HEK293 (cell line): ENCODE measurements at regions not wholly inside any gene's neighbourhood (a gene's known extent, or its start where the extent isn't known, plus 50 kb on each side); places are given as distances from the start of the nearest gene placed in this dataset.

Experiments
- SALL2 ChIP-seq: fragments of 450-650 bp; formaldehyde crosslinking; IDR thresholded peaks from 2 replicates; pipeline ENCODE4 v1.5.0; 2017; ENCODE audit warnings: missing biosample characterization, mild to moderate bottlenecking, missing genetic modification characterization, borderline replicate concordance
- ZBTB48 ChIP-seq: fragments of 450-650 bp; formaldehyde crosslinking; IDR thresholded peaks from 2 replicates; pipeline ENCODE4 v1.5.1; 2016; ENCODE audit warnings: missing biosample characterization, missing genetic modification characterization
- ZNF24 ChIP-seq: fragments of 450-650 bp; formaldehyde crosslinking; IDR thresholded peaks from 2 replicates; pipeline ENCODE4 v1.5.1; 2016; ENCODE audit warnings: missing biosample characterization, missing genetic modification characterization
- ZNF704 ChIP-seq: fragments of 450-650 bp; formaldehyde crosslinking; IDR thresholded peaks from 2 replicates; pipeline ENCODE4 v1.5.1; 2016; ENCODE audit warnings: missing biosample characterization, missing genetic modification characterization
- ZNF791 ChIP-seq: fragments of 450-650 bp; formaldehyde crosslinking; IDR thresholded peaks from 2 replicates; pipeline ENCODE4 v1.5.1; 2016; ENCODE audit warnings: missing biosample characterization, missing genetic modification characterization
- ZSCAN30 ChIP-seq: fragments of 450-650 bp; IDR thresholded peaks from 2 replicates; pipeline ENCODE4 v1.5.1; 2018; ENCODE audit warnings: missing biosample characterization, mild to moderate bottlenecking, missing genetic modification characterization, moderate library complexity
- TF ChIP-seq, protein P1 (sequence below): fragments of 450-650 bp; formaldehyde crosslinking; IDR thresholded peaks from 2 replicates; pipeline ENCODE4 v1.5.1; 2016; ENCODE audit warnings: missing biosample characterization, missing genetic modification characterization
- TF ChIP-seq, protein P2 (sequence below): fragments of 450-650 bp; formaldehyde crosslinking; IDR thresholded peaks from 2 replicates; pipeline ENCODE4 v1.5.1; 2016; ENCODE audit warnings: missing biosample characterization, missing genetic modification characterization

GRCh38 chr2:172358691-172359556 is 68.5 kb upstream of the ITGA6 start:
- TF ChIP-seq, protein P1, sequence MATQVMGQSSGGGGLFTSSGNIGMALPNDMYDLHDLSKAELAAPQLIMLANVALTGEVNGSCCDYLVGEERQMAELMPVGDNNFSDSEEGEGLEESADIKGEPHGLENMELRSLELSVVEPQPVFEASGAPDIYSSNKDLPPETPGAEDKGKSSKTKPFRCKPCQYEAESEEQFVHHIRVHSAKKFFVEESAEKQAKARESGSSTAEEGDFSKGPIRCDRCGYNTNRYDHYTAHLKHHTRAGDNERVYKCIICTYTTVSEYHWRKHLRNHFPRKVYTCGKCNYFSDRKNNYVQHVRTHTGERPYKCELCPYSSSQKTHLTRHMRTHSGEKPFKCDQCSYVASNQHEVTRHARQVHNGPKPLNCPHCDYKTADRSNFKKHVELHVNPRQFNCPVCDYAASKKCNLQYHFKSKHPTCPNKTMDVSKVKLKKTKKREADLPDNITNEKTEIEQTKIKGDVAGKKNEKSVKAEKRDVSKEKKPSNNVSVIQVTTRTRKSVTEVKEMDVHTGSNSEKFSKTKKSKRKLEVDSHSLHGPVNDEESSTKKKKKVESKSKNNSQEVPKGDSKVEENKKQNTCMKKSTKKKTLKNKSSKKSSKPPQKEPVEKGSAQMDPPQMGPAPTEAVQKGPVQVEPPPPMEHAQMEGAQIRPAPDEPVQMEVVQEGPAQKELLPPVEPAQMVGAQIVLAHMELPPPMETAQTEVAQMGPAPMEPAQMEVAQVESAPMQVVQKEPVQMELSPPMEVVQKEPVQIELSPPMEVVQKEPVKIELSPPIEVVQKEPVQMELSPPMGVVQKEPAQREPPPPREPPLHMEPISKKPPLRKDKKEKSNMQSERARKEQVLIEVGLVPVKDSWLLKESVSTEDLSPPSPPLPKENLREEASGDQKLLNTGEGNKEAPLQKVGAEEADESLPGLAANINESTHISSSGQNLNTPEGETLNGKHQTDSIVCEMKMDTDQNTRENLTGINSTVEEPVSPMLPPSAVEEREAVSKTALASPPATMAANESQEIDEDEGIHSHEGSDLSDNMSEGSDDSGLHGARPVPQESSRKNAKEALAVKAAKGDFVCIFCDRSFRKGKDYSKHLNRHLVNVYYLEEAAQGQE (tag by site-specific recombination) = no peak
- TF ChIP-seq, protein P2, sequence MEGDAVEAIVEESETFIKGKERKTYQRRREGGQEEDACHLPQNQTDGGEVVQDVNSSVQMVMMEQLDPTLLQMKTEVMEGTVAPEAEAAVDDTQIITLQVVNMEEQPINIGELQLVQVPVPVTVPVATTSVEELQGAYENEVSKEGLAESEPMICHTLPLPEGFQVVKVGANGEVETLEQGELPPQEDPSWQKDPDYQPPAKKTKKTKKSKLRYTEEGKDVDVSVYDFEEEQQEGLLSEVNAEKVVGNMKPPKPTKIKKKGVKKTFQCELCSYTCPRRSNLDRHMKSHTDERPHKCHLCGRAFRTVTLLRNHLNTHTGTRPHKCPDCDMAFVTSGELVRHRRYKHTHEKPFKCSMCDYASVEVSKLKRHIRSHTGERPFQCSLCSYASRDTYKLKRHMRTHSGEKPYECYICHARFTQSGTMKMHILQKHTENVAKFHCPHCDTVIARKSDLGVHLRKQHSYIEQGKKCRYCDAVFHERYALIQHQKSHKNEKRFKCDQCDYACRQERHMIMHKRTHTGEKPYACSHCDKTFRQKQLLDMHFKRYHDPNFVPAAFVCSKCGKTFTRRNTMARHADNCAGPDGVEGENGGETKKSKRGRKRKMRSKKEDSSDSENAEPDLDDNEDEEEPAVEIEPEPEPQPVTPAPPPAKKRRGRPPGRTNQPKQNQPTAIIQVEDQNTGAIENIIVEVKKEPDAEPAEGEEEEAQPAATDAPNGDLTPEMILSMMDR (tag by site-specific recombination) = no peak
- TF ChIP-seq SALL2 (no peak), ZSCAN30 (no peak), ZNF704 (tag by site-specific recombination) (no peak), ZNF24 (no peak), ZBTB48 (tag by site-specific recombination) (no peak), ZNF791 (tag by site-specific recombination) (no peak)
